Common myeloid progenitor, CD34-positive (primary cell): ENCODE measurements at regions not wholly inside any gene's neighbourhood (a gene's known extent, or its start where the extent isn't known, plus 50 kb on each side); places are given as distances from the start of the nearest gene placed in this dataset.

ENCODE experiments used
- CTCF ChIA-PET: fragments of 350-600 bp; sonication (Branson Sonifier 250); formaldehyde crosslinking; loops from one replicate; lab custom pipeline; 2021; ENCODE audit warnings: antibody characterized with exemption; lab: Charles Lee
- POLR2A ChIA-PET: fragments of 350-600 bp; sonication (Branson Sonifier 250); formaldehyde crosslinking; loops from one replicate; lab custom pipeline; 2021; ENCODE audit warnings: antibody characterized with exemption; lab: Charles Lee
- DNase-seq, 3 donors: peaks; one replicate each; pipeline versions ENCODE4 v3.0.0 to v3.0.0-alpha.2; 2013
- H3K27ac ChIP-seq, 2 experiments: 1 replicate in 1 of 2; 2 replicates in 1 of 2; pipeline ENCODE4 v1.7.0; 2013; ENCODE audit warnings: inconsistent platforms in 2 of 2, low read length in 2 of 2, mild to moderate bottlenecking in 2 of 2, low read depth in 1 of 2, moderate library complexity in 1 of 2; ENCODE audit not compliant: severe bottlenecking in 2 of 2, insufficient read depth in 1 of 2, poor library complexity in 1 of 2
- H3K27me3 ChIP-seq, 5 experiments: replicated peaks in 2 of 5; 1 replicate in 3 of 5; 2 replicates in 2 of 5; pipeline versions ENCODE4 v1.6.1 to v1.7.0; 2013; ENCODE audit warnings: low read length in 4 of 5, mild to moderate bottlenecking in 2 of 5, moderate library complexity in 2 of 5, inconsistent platforms in 1 of 5; ENCODE audit not compliant: insufficient read depth in 5 of 5, control insufficient read depth in 4 of 5
- H3K36me3 ChIP-seq, 4 experiments: 1 replicate in 2 of 4; 2 replicates in 2 of 4; pipeline versions ENCODE4 v1.6.1 to v1.7.0; 2013; ENCODE audit warnings: low read length in 3 of 4, control low read depth in 1 of 4, mild to moderate bottlenecking in 1 of 4; ENCODE audit not compliant: control insufficient read depth in 4 of 4, insufficient read depth in 4 of 4
- H3K4me1 ChIP-seq, 4 experiments: 1 replicate in 3 of 4; 2 replicates in 1 of 4; pipeline versions ENCODE4 v1.6.1 to v1.7.1; 2013; ENCODE audit warnings: low read length in 3 of 4, mild to moderate bottlenecking in 3 of 4, control low read depth in 1 of 4, inconsistent platforms in 1 of 4, moderate library complexity in 1 of 4; ENCODE audit not compliant: control insufficient read depth in 4 of 4, insufficient read depth in 4 of 4; ENCODE audit errors: control extremely low read depth in 1 of 4
- H3K4me3 ChIP-seq, 7 experiments: 1 replicate in 4 of 7; 2 replicates in 3 of 7; pipeline versions ENCODE4 v1.5.1 to v1.7.0; 2013; ENCODE audit warnings: mild to moderate bottlenecking in 7 of 7, low read length in 6 of 7, moderate library complexity in 6 of 7, inconsistent platforms in 2 of 7, low read depth in 2 of 7, control low read depth in 1 of 7; ENCODE audit not compliant: insufficient read depth in 4 of 7, control insufficient read depth in 1 of 7; ENCODE audit errors: extremely low read depth in 1 of 7
- H3K9me3 ChIP-seq, 5 experiments: 1 replicate in 4 of 5; 2 replicates in 1 of 5; pipeline versions ENCODE4 v1.6.1 to v1.7.1; 2013; ENCODE audit warnings: low read length in 4 of 5, mild to moderate bottlenecking in 2 of 5, inconsistent platforms in 1 of 5, low read depth in 1 of 5, moderate library complexity in 1 of 5; ENCODE audit not compliant: control insufficient read depth in 4 of 5, insufficient read depth in 2 of 5; ENCODE audit errors: control extremely low read depth in 1 of 5
- WGBS: methylation state at CpG from one replicate; pipeline ENCODE4 v1.1.5; 2013; ENCODE audit not compliant: insufficient coverage; 5-methylcytosine and 5-hydroxymethylcytosine counted together

DNA sequence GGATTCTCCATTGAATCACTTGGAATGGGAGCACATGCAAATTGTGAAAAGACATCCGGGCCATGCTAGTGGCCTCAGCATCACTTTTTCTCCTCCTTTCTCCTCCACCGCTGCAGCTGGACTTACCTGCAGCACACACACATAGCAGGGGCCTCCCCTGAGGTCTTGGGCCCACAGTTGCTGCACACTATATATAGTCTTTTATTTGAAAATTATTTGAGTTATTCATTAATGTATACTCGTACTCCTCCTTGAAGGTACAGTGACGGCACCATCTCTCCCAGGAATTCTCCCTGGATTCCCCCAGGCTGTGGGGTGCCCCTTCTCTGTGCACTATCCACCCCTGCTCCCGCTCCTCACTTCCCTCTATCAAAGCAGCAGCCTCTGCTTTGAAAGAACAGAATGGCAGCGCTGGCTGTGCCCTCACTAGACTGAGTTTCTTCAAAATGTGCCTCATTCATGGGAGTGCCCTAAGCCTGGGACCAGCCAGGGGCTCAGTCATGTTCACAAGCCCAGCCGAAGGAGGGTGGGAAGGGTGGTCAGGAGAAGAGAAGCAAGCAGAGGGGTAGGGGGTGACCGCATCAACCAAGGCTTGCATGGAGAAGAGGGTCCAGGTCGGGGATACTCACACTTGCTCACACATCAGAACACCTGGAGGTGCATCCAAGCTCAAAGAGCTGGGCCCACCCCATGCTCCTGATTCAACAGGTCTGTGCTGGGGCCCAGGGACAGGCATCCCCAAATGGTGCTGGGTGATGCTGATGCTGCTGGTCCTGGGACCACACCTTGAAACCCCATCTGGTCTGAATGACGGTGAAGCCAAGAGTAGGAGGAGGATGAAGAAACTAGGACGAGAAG, 156.2 kb upstream of the ZMIZ1 start:
- ChIA-PET CTCF (no interaction called here), POLR2A (no interaction called here)
- peaks cover 0 to 3% (median 0%) of the 10 kb centered on the region in 5 experiments for H3K27me3 ChIP-seq
- no peaks in the 10 kb centered on the region for H3K36me3 ChIP-seq
- no peak overlapping the region for H3K4me3 ChIP-seq
- WGBS, result 85% methylated on average over 8 of the region's 11 CpGs
- H3K27ac ChIP-seq, result no peak overlapping the region
- H3K4me1 ChIP-seq, result no peaks in the 10 kb centered on the region
- no peak for DNase-seq
- H3K9me3 ChIP-seq, result no peaks in the 10 kb centered on the region

DNA sequence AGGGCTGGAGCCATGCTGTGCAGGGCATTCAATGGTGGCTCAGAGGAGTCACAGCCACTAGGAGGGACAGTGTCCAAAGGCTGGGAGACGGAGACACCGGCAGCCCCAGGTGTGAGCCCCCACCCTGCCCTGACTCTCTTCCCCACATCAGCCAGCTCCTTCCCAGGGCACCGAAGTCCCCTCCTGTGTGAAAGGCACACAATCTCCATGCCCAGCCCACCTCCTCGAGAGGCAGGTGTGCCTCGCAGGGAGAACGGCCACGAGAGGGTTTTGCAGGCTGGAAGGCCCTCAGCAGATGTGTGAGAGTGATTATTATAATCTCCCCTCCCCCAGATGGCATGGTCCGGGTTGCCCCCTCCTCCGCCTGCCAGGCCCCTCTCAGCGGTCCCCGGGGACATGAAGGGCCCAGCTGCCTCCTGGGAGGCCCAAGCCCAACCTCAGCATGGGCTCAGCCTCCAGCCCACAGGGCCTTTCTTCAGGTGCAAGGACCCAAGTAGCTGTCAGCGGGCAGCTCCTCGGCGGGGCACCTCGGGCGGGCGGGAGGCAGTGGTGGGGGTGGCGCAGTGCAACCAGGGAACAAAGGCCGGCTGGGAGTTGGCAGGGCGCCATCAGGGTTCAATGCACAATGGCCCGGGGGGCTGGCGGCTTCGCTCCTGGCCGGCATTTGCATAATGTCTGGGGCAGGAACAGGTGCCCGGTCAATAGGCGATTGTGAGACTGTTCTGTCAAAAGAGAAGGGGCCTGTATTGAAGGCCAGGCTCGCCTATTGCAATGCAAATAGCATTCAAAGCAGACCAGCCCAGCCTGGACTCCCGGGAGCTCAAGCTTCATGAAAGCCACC, 155.3 kb upstream of the ZMIZ1 start:
- no peak overlapping the region for H3K4me3 ChIP-seq
- no peaks in the 10 kb centered on the region for H3K9me3 ChIP-seq
- WGBS, result 96% methylated on average over 18 of the region's 28 CpGs
- DNase-seq, result no peak
- ChIA-PET POLR2A (no interaction called here), CTCF (no interaction called here)
- no peaks in the 10 kb centered on the region for H3K4me1 ChIP-seq
- peaks cover 0 to 3% (median 0%) of the 10 kb centered on the region in 5 experiments for H3K27me3 ChIP-seq
- no peaks in the 10 kb centered on the region for H3K36me3 ChIP-seq
- H3K27ac ChIP-seq, result no peak overlapping the region

DNA sequence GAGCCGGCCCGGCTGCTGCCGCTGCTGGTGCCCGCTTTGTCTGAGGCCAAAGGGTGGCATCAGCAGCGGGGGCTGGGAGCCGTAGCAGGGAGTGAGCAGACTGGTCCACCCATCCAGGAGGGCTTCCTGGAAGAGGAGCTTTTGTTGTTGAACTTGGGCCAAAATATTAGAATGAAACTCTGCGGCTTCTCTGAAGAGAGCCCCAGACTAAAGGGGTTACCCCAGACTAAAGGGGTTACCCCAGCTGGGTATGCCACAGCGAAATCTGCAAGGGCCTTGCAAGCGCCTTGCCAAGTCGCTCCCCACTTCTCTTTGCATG, 154.7 kb upstream of the ZMIZ1 start:
- Histone ChIP-seq H3K27me3 (peaks cover 0 to 5% (median 0%) of the 10 kb centered on the region in 5 experiments), H3K9me3 (no peaks in the 10 kb centered on the region), H3K4me3 (no peak overlapping the region), H3K36me3 (no peaks in the 10 kb centered on the region), H3K4me1 (no peaks in the 10 kb centered on the region), H3K27ac (no peak overlapping the region)
- CTCF ChIA-PET, result no interaction called here
- WGBS, result 95% methylated on average over 10 of the region's 10 CpGs
- no peak for DNase-seq
- POLR2A ChIA-PET, result no interaction called here

DNA sequence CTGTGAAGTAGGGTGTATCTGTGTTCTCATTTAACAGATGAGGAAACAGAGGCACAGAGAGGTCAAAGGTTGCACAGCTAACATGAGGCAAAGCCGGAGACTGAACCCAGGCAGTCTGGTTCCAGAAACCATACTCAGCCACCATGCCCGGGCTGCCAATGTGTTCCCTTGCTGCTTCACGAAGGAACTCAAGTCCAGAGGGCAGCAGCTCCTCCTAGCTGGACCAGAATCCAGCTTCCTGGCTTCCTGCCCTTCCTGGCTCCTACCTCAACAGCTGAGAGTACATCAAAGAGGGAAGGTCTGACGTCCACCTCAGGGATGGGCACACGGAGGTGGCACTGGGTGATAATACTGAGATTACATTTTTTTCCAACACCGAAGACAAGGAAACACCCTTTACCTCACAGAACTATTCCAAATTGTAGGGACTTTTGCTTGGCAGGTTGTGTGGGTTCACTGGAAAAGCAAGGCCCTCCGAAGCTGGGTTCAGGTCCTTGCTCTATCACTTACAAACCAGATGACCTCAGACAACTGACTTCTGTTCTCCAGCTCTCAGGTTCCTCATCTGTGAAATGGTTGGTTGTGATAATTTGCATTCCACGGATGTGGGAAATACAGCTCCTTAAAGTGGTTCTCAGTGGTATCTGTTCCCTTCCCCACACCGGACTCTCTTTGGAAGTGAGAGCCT, 154.1 kb upstream of the ZMIZ1 start:
- no peak for DNase-seq
- Histone ChIP-seq H3K36me3 (no peaks in the 10 kb centered on the region), H3K4me1 (no peaks in the 10 kb centered on the region), H3K27ac (no peak overlapping the region), H3K9me3 (no peaks in the 10 kb centered on the region), H3K4me3 (no peak overlapping the region), H3K27me3 (peaks cover 0 to 5% (median 0%) of the 10 kb centered on the region in 5 experiments)
- ChIA-PET CTCF (no interaction called here), POLR2A (interaction anchor here (0.7 kb wide), 1 partner anchor 22 kb away, joined by 4 read pairs; no protein-coding TSS in a partner anchor)
- WGBS, result 95% methylated on average over 3 of the region's 9 CpGs

DNA sequence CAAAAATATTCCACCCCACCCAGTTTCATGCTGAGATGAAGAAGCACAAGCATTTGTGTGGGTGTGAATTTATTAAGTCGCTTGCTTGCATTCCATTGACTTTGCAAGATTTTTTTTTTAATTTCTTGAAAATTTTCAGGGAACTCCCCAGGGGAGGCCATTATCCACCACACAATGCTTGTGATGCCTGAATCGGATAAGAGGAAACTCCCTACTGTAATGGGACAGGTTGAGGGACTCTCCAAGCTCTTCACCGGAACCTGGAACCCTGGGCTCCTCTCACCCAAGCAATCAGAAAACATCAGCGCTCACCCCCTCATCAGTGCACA, 153.6 kb upstream of the ZMIZ1 start:
- ChIA-PET CTCF (no interaction called here), POLR2A (interaction anchor here (0.7 kb wide), 1 partner anchor 21 kb away, joined by 4 read pairs; no protein-coding TSS in a partner anchor)
- H3K27me3 ChIP-seq, result peaks cover 0 to 5% (median 0%) of the 10 kb centered on the region in 5 experiments
- H3K4me3 ChIP-seq, result no peak overlapping the region
- H3K27ac ChIP-seq, result no peak overlapping the region
- no peaks in the 10 kb centered on the region for H3K9me3 ChIP-seq
- no peaks in the 10 kb centered on the region for H3K4me1 ChIP-seq
- H3K36me3 ChIP-seq, result no peaks in the 10 kb centered on the region
- 100% methylated on average over 4 of the region's 4 CpGs for WGBS
- no peak for DNase-seq

DNA sequence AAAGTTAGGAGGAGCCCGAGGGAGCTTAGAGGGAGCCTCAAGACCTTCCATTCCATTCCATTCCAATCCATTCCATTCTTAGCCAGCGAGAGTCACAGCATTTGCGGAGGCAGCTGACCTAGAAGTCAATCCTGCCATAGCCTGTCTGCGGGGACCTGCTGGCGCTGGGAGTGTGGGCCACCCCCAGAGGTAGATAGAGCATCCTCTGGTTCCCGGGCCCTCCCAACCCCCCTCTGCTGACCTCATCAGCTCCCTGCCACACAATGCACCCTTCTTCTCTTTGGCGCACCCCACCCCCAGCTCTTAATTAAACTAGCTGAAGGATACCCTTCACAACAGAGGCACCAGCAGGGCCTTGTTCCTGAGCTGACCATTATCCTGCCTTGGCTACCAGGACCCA, 152.5 kb upstream of the ZMIZ1 start:
- whole genome bisulfite sequencing, result 96% methylated on average over 5 of the region's 7 CpGs
- DNase-seq, result no peak
- H3K36me3 ChIP-seq, result no peaks in the 10 kb centered on the region
- peaks cover 0 to 5% (median 0%) of the 10 kb centered on the region in 5 experiments for H3K27me3 ChIP-seq
- H3K4me3 ChIP-seq, result no peak overlapping the region
- H3K9me3 ChIP-seq, result no peaks in the 10 kb centered on the region
- ChIA-PET POLR2A (no interaction called here), CTCF (no interaction called here)
- no peaks in the 10 kb centered on the region for H3K4me1 ChIP-seq
- no peak overlapping the region for H3K27ac ChIP-seq
